SK-N-SH treated with all-trans-retinoic acid at 6 μM for 48 hours (cell line): ENCODE measurements at regions not wholly inside any gene's neighbourhood (a gene's known extent, or its start where the extent isn't known, plus 50 kb on each side); places are given as distances from the start of the nearest gene placed in this dataset.

Experiments used
- ATAC-seq: fragments of 200-7000 bp; cut with Tn5 transposase; 3 replicates; pipeline ENCODE4 v1.9.1; 2020; ENCODE audit warnings: mild to moderate bottlenecking, moderate library complexity
- BACH2 ChIP-seq: fragments of 250-450 bp; sonication (Bioruptor Pico); IDR thresholded peaks from 2 replicates; pipeline ENCODE4 v1.9.0; 2021; ENCODE audit warnings: mild to moderate bottlenecking, borderline replicate concordance
- CREB5 ChIP-seq: fragments of 250-450 bp; sonication (Bioruptor Pico); IDR thresholded peaks from 2 replicates; pipeline ENCODE4 v1.5.1; 2020; ENCODE audit warnings: low read depth, mild to moderate bottlenecking, moderate library complexity
- CSRNP3 ChIP-seq: fragments of 250-450 bp; sonication (Bioruptor Pico); IDR thresholded peaks from 2 replicates; pipeline ENCODE4 v1.5.1; 2021; ENCODE audit warnings: mild to moderate bottlenecking, moderate library complexity
- GLIS3 ChIP-seq: fragments of 250-450 bp; sonication (Bioruptor Pico); IDR thresholded peaks from 2 replicates; pipeline ENCODE4 v1.5.0; 2020; ENCODE audit warnings: mild to moderate bottlenecking, moderate library complexity
- ISL1 ChIP-seq: fragments of 250-450 bp; sonication (Bioruptor Pico); IDR thresholded peaks from 2 replicates; pipeline ENCODE4 v2.1.2; 2022; ENCODE audit warnings: mild to moderate bottlenecking, moderate library complexity
- OSR1 ChIP-seq: fragments of 250-450 bp; sonication (Bioruptor Pico); IDR thresholded peaks from 2 replicates; pipeline ENCODE4 v1.8.0; 2022; ENCODE audit warnings: moderate library complexity, mild to moderate bottlenecking, inconsistent platforms
- POU6F1 ChIP-seq: fragments of 250-450 bp; sonication (Bioruptor Pico); IDR thresholded peaks from 2 replicates; pipeline ENCODE4 v1.8.0; 2021; ENCODE audit warnings: low read depth, mild to moderate bottlenecking, moderate library complexity, borderline replicate concordance
- PPARA ChIP-seq: fragments of 250-450 bp; sonication (Bioruptor Pico); IDR thresholded peaks from 2 replicates; pipeline ENCODE4 v1.5.0; 2020; ENCODE audit warnings: mild to moderate bottlenecking, borderline replicate concordance
- RARB ChIP-seq: fragments of 250-450 bp; sonication (Bioruptor Pico); IDR thresholded peaks from 2 replicates; pipeline ENCODE4 v1.8.0; 2021; ENCODE audit warnings: mild to moderate bottlenecking, moderate library complexity
- SNAI2 ChIP-seq: fragments of 250-450 bp; sonication (Bioruptor Pico); IDR thresholded peaks from 2 replicates; pipeline ENCODE4 v1.5.0; 2020; ENCODE audit warnings: mild to moderate bottlenecking, moderate library complexity
- TCF4 ChIP-seq: fragments of 250-450 bp; sonication (Bioruptor Pico); IDR thresholded peaks from 2 replicates; pipeline ENCODE4 v1.8.0; 2021; ENCODE audit warnings: mild to moderate bottlenecking, moderate library complexity, borderline replicate concordance
- TOX ChIP-seq: fragments of 250-450 bp; sonication (Bioruptor Pico); IDR thresholded peaks from 2 replicates; pipeline ENCODE4 v1.8.0; 2021; ENCODE audit warnings: mild to moderate bottlenecking, moderate library complexity, borderline replicate concordance
- TSHZ2 ChIP-seq: fragments of 250-450 bp; sonication (Bioruptor Pico); IDR thresholded peaks from 2 replicates; pipeline ENCODE4 v1.5.0; 2020; ENCODE audit warnings: mild to moderate bottlenecking, moderate library complexity
- ZC3H10 ChIP-seq: fragments of 250-450 bp; sonication (Bioruptor Pico); IDR thresholded peaks from 2 replicates; pipeline ENCODE4 v1.5.1; 2021; ENCODE audit warnings: mild to moderate bottlenecking, moderate library complexity
- ZFP3 ChIP-seq: fragments of 250-450 bp; sonication (Bioruptor Pico); IDR thresholded peaks from 2 replicates; pipeline ENCODE4 v1.5.0; 2020; ENCODE audit warnings: mild to moderate bottlenecking, moderate library complexity
- ZFP30 ChIP-seq: fragments of 450-650 bp; formaldehyde crosslinking; IDR thresholded peaks from 2 replicates; pipeline ENCODE4 v1.5.0; 2022; ENCODE audit warnings: mild to moderate bottlenecking, moderate library complexity
- ZNF565 ChIP-seq: fragments of 450-650 bp; formaldehyde crosslinking; conservative IDR thresholded peaks from 2 replicates; pipeline ENCODE4 v1.5.0; 2020; ENCODE audit warnings: low read depth, mild to moderate bottlenecking, moderate library complexity
- ZNF70 ChIP-seq: fragments of 450-650 bp; formaldehyde crosslinking; IDR thresholded peaks from 2 replicates; pipeline ENCODE4 v1.5.0; 2020; ENCODE audit warnings: mild to moderate bottlenecking, moderate library complexity
- ZNF8 ChIP-seq: fragments of 450-650 bp; formaldehyde crosslinking; IDR thresholded peaks from 2 replicates; pipeline ENCODE4 v1.5.0; 2020; ENCODE audit warnings: mild to moderate bottlenecking, moderate library complexity
- TF ChIP-seq, protein P1 (sequence below): fragments of 250-450 bp; sonication (Bioruptor Pico); IDR thresholded peaks from 2 replicates; pipeline ENCODE4 v1.8.0; 2020; ENCODE audit warnings: mild to moderate bottlenecking, moderate library complexity, borderline replicate concordance

GRCh38 chr12:91396293-91396692 lies 213.7 kb upstream of the DCN start (continued):
- no peak for TF ChIP-seq TSHZ2
- TF ChIP-seq ZC3H10 (CRISPR knock-in tag), result no peak
- TF ChIP-seq TCF4 (CRISPR knock-in tag), result no peak
- TF ChIP-seq ZFP30 (CRISPR knock-in tag), result no peak
- no peak for TF ChIP-seq TOX (CRISPR knock-in tag)
- TF ChIP-seq OSR1 (CRISPR knock-in tag), result no peak
- TF ChIP-seq, all 23 proteins: peak for 0

- ATAC-seq, result no peak
- no peak for TF ChIP-seq ZC3H10 (CRISPR knock-in tag)
- no peak for TF ChIP-seq ZFP30 (CRISPR knock-in tag)
- no peak for TF ChIP-seq TOX (CRISPR knock-in tag)
- no peak for TF ChIP-seq ZNF8
- TF ChIP-seq, protein P1, sequence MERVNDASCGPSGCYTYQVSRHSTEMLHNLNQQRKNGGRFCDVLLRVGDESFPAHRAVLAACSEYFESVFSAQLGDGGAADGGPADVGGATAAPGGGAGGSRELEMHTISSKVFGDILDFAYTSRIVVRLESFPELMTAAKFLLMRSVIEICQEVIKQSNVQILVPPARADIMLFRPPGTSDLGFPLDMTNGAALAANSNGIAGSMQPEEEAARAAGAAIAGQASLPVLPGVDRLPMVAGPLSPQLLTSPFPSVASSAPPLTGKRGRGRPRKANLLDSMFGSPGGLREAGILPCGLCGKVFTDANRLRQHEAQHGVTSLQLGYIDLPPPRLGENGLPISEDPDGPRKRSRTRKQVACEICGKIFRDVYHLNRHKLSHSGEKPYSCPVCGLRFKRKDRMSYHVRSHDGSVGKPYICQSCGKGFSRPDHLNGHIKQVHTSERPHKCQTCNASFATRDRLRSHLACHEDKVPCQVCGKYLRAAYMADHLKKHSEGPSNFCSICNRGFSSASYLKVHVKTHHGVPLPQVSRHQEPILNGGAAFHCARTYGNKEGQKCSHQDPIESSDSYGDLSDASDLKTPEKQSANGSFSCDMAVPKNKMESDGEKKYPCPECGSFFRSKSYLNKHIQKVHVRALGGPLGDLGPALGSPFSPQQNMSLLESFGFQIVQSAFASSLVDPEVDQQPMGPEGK, result no peak
- no peak for TF ChIP-seq GLIS3 (CRISPR knock-in tag)
- no peak for TF ChIP-seq POU6F1 (CRISPR knock-in tag)
- TF ChIP-seq CREB5 (CRISPR knock-in tag), result no peak
- TF ChIP-seq RARB (CRISPR knock-in tag), result no peak
- no peak for TF ChIP-seq ZNF70 (CRISPR knock-in tag)
- TF ChIP-seq ISL1 (CRISPR knock-in tag), result no peak
- TF ChIP-seq PPARA (CRISPR knock-in tag), result no peak
- TF ChIP-seq OSR1 (CRISPR knock-in tag), result no peak
- no peak for TF ChIP-seq SNAI2 (CRISPR knock-in tag)
- no peak for TF ChIP-seq ZNF565 (CRISPR knock-in tag)
These were observed 213.1 kb upstream of the DCN start for GRCh38 chr12:91395628-91396135.

- TF ChIP-seq, protein P1, result no peak
- TF ChIP-seq ISL1 (CRISPR knock-in tag) (no peak), ZFP3 (CRISPR knock-in tag) (no peak), ZFP30 (CRISPR knock-in tag) (no peak), SNAI2 (CRISPR knock-in tag) (no peak), ZC3H10 (CRISPR knock-in tag) (no peak), BACH2 (CRISPR knock-in tag) (no peak), TSHZ2 (no peak), GLIS3 (CRISPR knock-in tag) (no peak), CSRNP3 (no peak)
- ATAC-seq, result no peak
These were observed 212.3 kb upstream of the DCN start for GRCh38 chr12:91394903-91395302.
